Fibroblast of villous mesenchyme (primary cell): ENCODE measurements at regions not wholly inside any gene's neighbourhood (a gene's known extent, or its start where the extent isn't known, plus 50 kb on each side); places are given as distances from the start of the nearest gene placed in this dataset.
"Not testable (repeated sequence)": the region's sequence is repeated elsewhere in the genome, so short reads cannot be mapped to it uniquely, and the experiment has no call there.

ENCODE experiments used
- DNase-seq: peaks from one replicate; pipeline ENCODE4 v3.0.0-alpha.2; 2010; ENCODE audit warnings: low read depth
- H3K4me3 ChIP-seq: 2 replicates; pipeline ENCODE4 v1.5.1; 2011; ENCODE audit warnings: low read depth, mild to moderate bottlenecking, low read length
- CTCF ChIP-seq: IDR thresholded peaks from 2 replicates; pipeline ENCODE4 v1.5.1; 2012; ENCODE audit warnings: low read depth, mild to moderate bottlenecking, low read length; ENCODE audit not compliant: insufficient read depth

DNA sequence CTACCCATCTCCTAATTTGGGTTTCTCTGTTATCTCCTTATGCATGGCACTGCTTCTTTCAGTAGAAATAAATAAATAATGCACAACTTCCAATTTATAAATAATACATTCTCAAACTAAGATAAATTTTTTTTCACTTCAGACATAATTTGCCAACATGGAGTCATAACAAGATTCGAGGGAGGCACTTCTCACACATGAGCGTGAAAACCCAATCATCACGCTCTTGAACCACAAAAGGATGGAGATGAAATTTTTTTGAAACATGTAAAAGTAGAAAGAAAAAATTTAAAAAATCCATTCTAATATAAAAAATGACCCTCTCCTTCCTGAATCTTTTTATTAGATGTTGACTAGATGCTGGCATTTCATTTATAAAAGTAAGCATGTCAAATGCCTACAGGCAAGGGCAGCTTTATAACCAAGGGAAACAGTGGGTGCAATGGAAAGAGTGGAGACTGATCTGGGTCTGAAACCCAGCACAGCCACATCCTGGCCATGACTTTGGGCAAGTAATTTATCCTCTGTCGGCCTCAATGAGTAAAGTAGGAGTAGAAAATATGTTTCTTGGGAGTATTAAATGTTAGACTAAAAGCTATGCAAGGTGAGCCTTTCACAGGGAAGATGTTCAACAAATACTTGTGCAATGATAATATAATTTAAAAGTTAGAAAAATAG lies 185.0 kb downstream of the STK31 start:
- H3K4me3 ChIP-seq = no peak overlapping the region
- DNase-seq = no peak
- TF ChIP-seq CTCF = no peak

DNA sequence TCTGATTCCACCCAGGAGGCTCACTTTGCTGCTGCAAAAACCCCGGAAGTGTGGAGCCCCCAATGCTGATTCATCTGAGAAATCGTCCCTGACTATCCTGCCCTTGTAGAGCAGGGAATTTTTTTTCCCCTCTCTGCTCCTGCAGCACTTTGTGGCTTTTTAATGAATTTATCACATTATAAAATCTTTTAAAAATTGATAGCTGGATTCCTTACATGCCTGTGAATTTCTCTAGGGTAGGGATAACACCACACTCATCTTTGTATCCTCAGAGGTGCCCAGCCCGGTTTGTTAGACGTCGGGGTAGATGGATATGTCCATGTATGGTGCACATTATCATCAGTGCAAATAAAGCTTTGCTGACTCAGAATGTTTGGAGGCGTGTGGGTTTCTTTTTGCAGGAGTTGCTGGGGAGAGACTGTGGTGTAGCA lies 185.7 kb downstream of the STK31 start:
- H3K4me3 ChIP-seq = no peak overlapping the region
- TF ChIP-seq CTCF = no peak
- DNase-seq = peak; percentile 38

GRCh38 chr7:23898619-23899018 lies 188.6 kb downstream of the STK31 start:
- no peak for TF ChIP-seq CTCF
- no peak overlapping the region for H3K4me3 ChIP-seq
- no peak for DNase-seq

- DNase-seq, H3K4me3 ChIP-seq: not testable (repeated sequence)
Measured at GRCh38 chr7:23904901-23905300, 194.9 kb downstream of the STK31 start.

- H3K4me3 ChIP-seq = no peak overlapping the region
- TF ChIP-seq CTCF = no peak
- peak; percentile 7 for DNase-seq
Measured at GRCh38 chr7:23907012-23907411, 197.0 kb downstream of the STK31 start.

- no peak overlapping the region for H3K4me3 ChIP-seq
- DNase-seq = no peak
- TF ChIP-seq CTCF = no peak
Measured at GRCh38 chr7:23909426-23909825, 199.4 kb downstream of the STK31 start.

DNA sequence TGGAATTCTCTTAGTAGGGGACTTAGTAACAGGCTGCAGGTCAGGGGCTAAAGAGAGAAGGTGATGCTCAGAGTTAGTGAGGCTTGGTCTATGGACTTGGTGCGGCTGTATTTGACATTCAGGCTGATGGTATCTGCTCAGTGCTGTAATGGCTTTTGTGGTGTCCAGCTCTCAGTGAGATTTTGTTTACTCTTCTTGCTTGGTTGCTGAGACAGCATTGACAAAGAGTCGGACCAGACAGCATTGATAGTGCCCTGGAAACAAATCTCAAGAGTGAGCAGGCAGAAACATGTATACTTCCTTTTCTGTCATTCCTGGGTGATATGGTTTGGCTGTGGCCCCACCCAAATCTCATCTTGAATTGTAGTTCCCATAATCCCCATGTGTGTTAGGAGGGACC lies 202.0 kb downstream of the STK31 start:
- TF ChIP-seq CTCF = no peak
- no peak overlapping the region for H3K4me3 ChIP-seq
- no peak for DNase-seq
